Activated T-helper 1 cell treated with anti-CD3 and anti-CD28 coated beads, Interleukin-12 subunit alpha, Interleukin-12 subunit beta, Interleukin-2, Interleukin-4 antibody, amounts not matched to agents 30 ng/mL and 10 ng/mL and 1 ng/mL, durations not matched to agents 14 hours and 24 hours and 36 hours (primary cell): ENCODE measurements at regions not wholly inside any gene's neighbourhood (a gene's known extent, or its start where the extent isn't known, plus 50 kb on each side); places are given as distances from the start of the nearest gene placed in this dataset.

Experiments used
- DNase-seq: peaks from one replicate; pipeline ENCODE4 v3.0.0; 2021; ENCODE audit warnings: low spot score
- H3K27ac Mint-ChIP-seq: one replicate; pipeline ENCODE4 v1.8.0; 2021; ENCODE audit warnings: mild to moderate bottlenecking, mixed read lengths
- H3K27me3 Mint-ChIP-seq: one replicate; pipeline ENCODE4 v1.8.0; 2022; ENCODE audit warnings: mild to moderate bottlenecking, moderate library complexity, mixed read lengths; ENCODE audit not compliant: insufficient read depth
- H3K36me3 Mint-ChIP-seq: one replicate; pipeline ENCODE4 v1.8.0; 2021; ENCODE audit warnings: low read depth, mixed read lengths
- H3K4me1 Mint-ChIP-seq: one replicate; pipeline ENCODE4 v1.8.0; 2021; ENCODE audit warnings: low read depth, mixed read lengths
- H3K4me3 Mint-ChIP-seq: one replicate; pipeline ENCODE4 v1.8.0; 2021; ENCODE audit warnings: mild to moderate bottlenecking, moderate library complexity, mixed read lengths
- H3K9me3 Mint-ChIP-seq: one replicate; pipeline ENCODE4 v1.8.0; 2021; ENCODE audit warnings: mixed read lengths
- intact Hi-C: fragments of 100-400 bp; cut with micrococcal nuclease; formaldehyde crosslinking; loops from one replicate; pipeline ENCODE4 v1.15.1; 2024

DNA sequence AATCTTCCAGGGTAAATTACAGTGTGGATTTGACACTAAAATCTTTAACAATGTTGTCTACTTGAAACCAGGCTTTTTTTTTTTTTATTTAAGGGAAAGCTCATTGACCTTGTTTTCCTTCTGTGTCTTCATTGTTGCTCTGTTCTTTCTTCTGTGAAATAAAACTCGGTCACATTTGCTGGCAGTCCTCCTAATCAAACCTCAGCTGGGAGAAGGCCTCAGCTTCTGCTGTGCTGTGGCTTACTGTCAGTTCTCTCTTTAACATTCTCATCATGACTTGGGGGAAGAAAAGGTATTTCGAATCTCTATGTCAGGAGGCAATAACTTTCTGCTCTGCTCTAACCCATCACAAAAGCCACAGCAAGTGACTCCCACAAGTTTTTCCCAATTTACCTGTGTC, 268.9 kb downstream of the ZNF608 start:
- H3K27ac Mint-ChIP-seq, result no peak overlapping the region
- no peaks in the 10 kb centered on the region for H3K27me3 Mint-ChIP-seq
- no peaks in the 10 kb centered on the region for H3K4me1 Mint-ChIP-seq
- H3K36me3 Mint-ChIP-seq, result no peaks in the 10 kb centered on the region
- intact Hi-C loops, result no loop called here
- H3K4me3 Mint-ChIP-seq, result no peak overlapping the region
- DNase-seq, result no peak
- no peaks in the 10 kb centered on the region for H3K9me3 Mint-ChIP-seq

DNA sequence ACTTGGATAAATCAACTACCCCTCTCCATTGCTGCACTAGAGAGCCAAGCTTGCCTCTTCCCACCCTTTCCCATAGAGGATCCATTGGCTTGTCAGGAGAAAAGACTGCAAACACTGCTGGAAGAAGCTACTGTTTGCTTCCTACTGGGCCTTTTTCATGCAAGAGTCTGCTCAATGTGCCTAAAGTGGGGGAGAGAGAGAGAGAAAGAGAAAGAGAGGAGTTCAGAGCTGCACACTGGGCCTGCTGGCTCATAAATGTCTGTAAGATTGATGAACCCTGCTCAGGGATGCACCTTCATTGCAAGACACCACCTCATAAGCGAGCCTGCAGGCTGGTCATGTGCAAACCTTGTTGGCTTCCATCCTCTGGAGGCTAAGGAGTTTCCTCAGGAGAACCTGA, 269.4 kb downstream of the ZNF608 start:
- Mint-ChIP-seq H3K27me3 (no peaks in the 10 kb centered on the region), H3K4me3 (no peak overlapping the region), H3K4me1 (no peaks in the 10 kb centered on the region), H3K36me3 (no peaks in the 10 kb centered on the region), H3K9me3 (no peaks in the 10 kb centered on the region), H3K27ac (no peak overlapping the region)
- no peak for DNase-seq
- intact Hi-C loops, result no loop called here

- Mint-ChIP-seq H3K4me1 (no peaks in the 10 kb centered on the region), H3K36me3 (no peaks in the 10 kb centered on the region), H3K27me3 (no peaks in the 10 kb centered on the region), H3K4me3 (no peak overlapping the region), H3K27ac (no peak overlapping the region), H3K9me3 (no peaks in the 10 kb centered on the region)
- no peak for DNase-seq
- intact Hi-C loops, result no loop called here
Measured at GRCh38 chr5:124474528-124475215, 271.8 kb downstream of the ZNF608 start.

GRCh38 chr5:124468671-124469411, 277.6 kb downstream of the ZNF608 start:
- H3K36me3 Mint-ChIP-seq, result no peaks in the 10 kb centered on the region
- H3K9me3 Mint-ChIP-seq, result no peaks in the 10 kb centered on the region
- H3K4me1 Mint-ChIP-seq, result no peaks in the 10 kb centered on the region
- no peak overlapping the region for H3K4me3 Mint-ChIP-seq
- no peak overlapping the region for H3K27ac Mint-ChIP-seq
- intact Hi-C loops, result no loop called here
- no peaks in the 10 kb centered on the region for H3K27me3 Mint-ChIP-seq
- DNase-seq, result no peak

DNA sequence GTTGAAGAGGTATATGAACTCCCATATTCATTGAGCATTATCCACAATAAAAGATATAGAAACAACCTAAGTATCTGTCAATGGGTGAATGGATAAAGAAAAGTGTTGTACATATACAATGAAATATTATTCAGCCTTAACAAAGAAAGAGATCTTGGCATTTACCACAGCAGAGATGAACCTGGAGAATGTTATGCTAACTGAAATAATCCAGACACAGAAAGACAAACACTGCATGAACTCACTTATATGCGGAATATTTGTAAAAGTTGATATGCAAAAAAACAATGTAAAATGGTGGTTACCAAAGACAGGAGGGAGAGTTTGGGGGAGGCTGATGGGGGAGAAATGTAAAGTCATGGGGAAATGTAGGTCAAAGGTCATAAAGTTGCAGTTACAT, 278.7 kb downstream of the ZNF608 start:
- Mint-ChIP-seq H3K36me3 (no peaks in the 10 kb centered on the region), H3K27ac (no peak overlapping the region)
- intact Hi-C loops, result no loop called here

GRCh38 chr5:124466011-124466410, 280.4 kb downstream of the ZNF608 start:
- Mint-ChIP-seq H3K27me3 (no peaks in the 10 kb centered on the region), H3K4me1 (no peaks in the 10 kb centered on the region), H3K36me3 (no peaks in the 10 kb centered on the region), H3K9me3 (no peaks in the 10 kb centered on the region), H3K4me3 (no peak overlapping the region), H3K27ac (no peak overlapping the region)
- intact Hi-C loops, result no loop called here
- DNase-seq, result no peak

More for the DNA sequence above, 278.7 kb downstream of the ZNF608 start:
- Mint-ChIP-seq H3K27me3 (no peaks in the 10 kb centered on the region), H3K9me3 (no peaks in the 10 kb centered on the region), H3K4me3 (no peak overlapping the region), H3K4me1 (no peaks in the 10 kb centered on the region)
- DNase-seq, result no peak

DNA sequence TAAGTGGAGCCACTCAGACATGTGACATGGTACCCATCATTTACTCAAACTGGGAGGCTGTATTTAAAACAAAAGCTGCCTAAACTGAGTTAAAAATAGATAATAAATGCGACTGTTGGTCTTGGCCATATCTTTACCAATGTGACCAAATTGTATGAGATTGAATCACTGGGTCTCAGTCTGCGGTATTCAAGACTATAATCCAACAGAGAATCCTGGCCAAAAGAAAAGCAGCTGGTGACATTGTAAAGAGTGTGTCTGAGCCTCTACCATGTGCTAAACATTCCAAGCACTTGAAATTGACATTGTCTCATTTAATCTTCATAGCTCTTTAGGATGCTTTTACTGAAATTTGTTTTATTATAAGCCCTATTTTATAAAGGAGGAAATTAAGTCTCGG, 282.6 kb downstream of the ZNF608 start:
- DNase-seq, result no peak
- intact Hi-C loops, result no loop called here
- H3K36me3 Mint-ChIP-seq, result no peaks in the 10 kb centered on the region
- no peaks in the 10 kb centered on the region for H3K27me3 Mint-ChIP-seq
- H3K4me1 Mint-ChIP-seq, result no peaks in the 10 kb centered on the region
- no peak overlapping the region for H3K4me3 Mint-ChIP-seq
- no peak overlapping the region for H3K27ac Mint-ChIP-seq
- H3K9me3 Mint-ChIP-seq, result peaks cover 7% of the 10 kb centered on the region

DNA sequence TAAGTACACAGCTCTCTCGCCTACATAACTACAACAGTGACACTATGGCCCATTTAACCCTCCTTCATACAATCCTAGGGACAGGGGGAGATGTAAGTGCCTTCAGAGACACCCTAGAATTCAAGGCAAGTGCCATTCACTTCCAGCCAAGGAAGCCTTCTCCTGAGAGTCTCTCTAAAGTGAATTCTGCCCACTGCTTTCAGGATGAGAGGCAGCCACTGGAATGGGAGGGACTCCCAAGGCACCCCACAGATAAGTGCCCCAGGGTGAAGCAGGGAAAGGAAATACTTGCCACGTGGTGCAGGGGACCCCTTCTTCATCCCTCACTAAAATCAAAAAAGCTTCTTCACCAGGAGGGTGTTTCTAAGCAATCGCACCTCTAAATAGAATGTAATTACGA, 283.7 kb downstream of the ZNF608 start:
- no peak overlapping the region for H3K4me3 Mint-ChIP-seq
- intact Hi-C loops, result no loop called here
- H3K36me3 Mint-ChIP-seq, result no peaks in the 10 kb centered on the region
- no peak for DNase-seq
- no peaks in the 10 kb centered on the region for H3K27me3 Mint-ChIP-seq
- H3K27ac Mint-ChIP-seq, result no peak overlapping the region
- peaks cover 7% of the 10 kb centered on the region for H3K9me3 Mint-ChIP-seq
- H3K4me1 Mint-ChIP-seq, result no peaks in the 10 kb centered on the region

DNA sequence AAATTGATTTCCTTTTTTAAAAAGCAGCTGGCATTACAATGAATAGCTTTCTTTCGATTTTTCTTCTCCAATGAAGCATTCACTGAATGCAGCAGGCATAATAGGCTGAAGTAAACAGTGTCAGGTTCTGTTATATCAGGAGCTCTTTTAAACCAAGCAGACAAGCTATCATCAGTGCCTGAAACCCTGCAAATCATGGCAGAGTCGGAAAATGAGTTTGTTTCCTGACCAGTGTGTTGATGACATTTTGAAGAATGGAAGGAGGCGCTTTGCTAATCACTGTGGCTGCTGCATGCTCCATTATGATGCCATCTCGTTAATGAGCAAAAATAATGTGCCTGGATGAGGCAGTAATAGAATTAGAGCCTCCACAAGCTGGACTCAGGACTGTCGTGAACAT, 284.5 kb downstream of the ZNF608 start:
- H3K36me3 Mint-ChIP-seq, result no peaks in the 10 kb centered on the region
- no peak overlapping the region for H3K27ac Mint-ChIP-seq
- DNase-seq, result no peak
- intact Hi-C loops, result no loop called here
- H3K9me3 Mint-ChIP-seq, result peaks cover 7% of the 10 kb centered on the region
- no peaks in the 10 kb centered on the region for H3K4me1 Mint-ChIP-seq
- no peak overlapping the region for H3K4me3 Mint-ChIP-seq
- H3K27me3 Mint-ChIP-seq, result no peaks in the 10 kb centered on the region

- Mint-ChIP-seq H3K36me3 (no peaks in the 10 kb centered on the region), H3K27me3 (no peaks in the 10 kb centered on the region), H3K4me1 (no peaks in the 10 kb centered on the region), H3K27ac (no peak overlapping the region), H3K9me3 (peaks cover 7% of the 10 kb centered on the region), H3K4me3 (no peak overlapping the region)
- DNase-seq, result no peak
- intact Hi-C loops, result no loop called here
Measured at GRCh38 chr5:124461157-124461556, 285.3 kb downstream of the ZNF608 start.

GRCh38 chr5:124460642-124461041, 285.8 kb downstream of the ZNF608 start:
- Mint-ChIP-seq H3K4me3 (no peak overlapping the region), H3K27ac (no peak overlapping the region), H3K27me3 (no peaks in the 10 kb centered on the region), H3K36me3 (no peaks in the 10 kb centered on the region), H3K9me3 (peaks cover 7% of the 10 kb centered on the region), H3K4me1 (no peaks in the 10 kb centered on the region)
- intact Hi-C loops, result no loop called here
- no peak for DNase-seq

DNA sequence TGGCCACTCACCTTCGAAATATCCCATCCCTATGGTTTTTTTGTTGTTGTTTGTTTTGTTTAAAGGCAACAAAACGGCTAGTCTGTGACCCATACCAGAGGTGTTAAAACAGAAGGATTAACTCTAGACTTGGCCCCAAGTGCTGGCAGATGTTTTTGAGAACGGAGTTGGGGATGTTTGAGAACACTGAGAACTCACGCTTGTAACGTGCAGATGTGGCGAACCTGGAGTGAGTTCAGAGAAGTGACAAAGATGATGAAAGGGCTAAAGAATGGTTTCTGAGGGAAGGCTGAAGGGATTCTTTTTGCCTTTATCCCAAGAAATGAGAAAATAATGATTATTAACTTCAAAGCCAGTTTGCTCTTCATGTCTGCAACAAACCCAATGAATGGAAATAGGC, 286.5 kb downstream of the ZNF608 start:
- Mint-ChIP-seq H3K4me3 (no peak overlapping the region), H3K4me1 (no peaks in the 10 kb centered on the region), H3K36me3 (no peaks in the 10 kb centered on the region), H3K27me3 (no peaks in the 10 kb centered on the region), H3K27ac (no peak overlapping the region), H3K9me3 (peaks cover 7% of the 10 kb centered on the region)
- DNase-seq, result no peak
- intact Hi-C loops, result no loop called here

- no peak overlapping the region for H3K27ac Mint-ChIP-seq
- H3K4me1 Mint-ChIP-seq, result no peaks in the 10 kb centered on the region
- intact Hi-C loops, result no loop called here
- H3K9me3 Mint-ChIP-seq, result peaks cover 7% of the 10 kb centered on the region
- no peak for DNase-seq
- no peaks in the 10 kb centered on the region for H3K36me3 Mint-ChIP-seq
- no peak overlapping the region for H3K4me3 Mint-ChIP-seq
- no peaks in the 10 kb centered on the region for H3K27me3 Mint-ChIP-seq
Measured at GRCh38 chr5:124457901-124458300, 288.5 kb downstream of the ZNF608 start.
